ENCODE measurements at regions not wholly inside any gene's neighbourhood (a gene's known extent, or its start where the extent isn't known, plus 50 kb on each side); places are given as distances from the start of the nearest gene placed in this dataset.

- no peak for TF ChIP-seq CTCF (IDR thresholded peaks at IDR 0.05)
- no peak for TF ChIP-seq POLR2A (IDR thresholded peaks at IDR 0.05)
Measured at GRCh38 chr12:93144109-93144508, 215.0 kb upstream of the EEA1 start.

Measured in uterus (tissue), 2 donors.